T-helper 17 cell (primary cell): ENCODE measurements at regions not wholly inside any gene's neighbourhood (a gene's known extent, or its start where the extent isn't known, plus 50 kb on each side); places are given as distances from the start of the nearest gene placed in this dataset.

ENCODE experiments used
- ATAC-seq: fragments of 150-1000 bp; cut with Tn5 transposase; 2 replicates; pipeline ENCODE4 v1.10.0; 2021; ENCODE audit warnings: mild to moderate bottlenecking, moderate library complexity
- DNase-seq, 3 donors: peaks; one replicate each; pipeline versions ENCODE4 v3.0.0 to v3.0.0-alpha.2; 2020 to 2021
- H3K9me3 ChIP-seq: one replicate; pipeline ENCODE4 v1.7.0; 2013; ENCODE audit warnings: low read length, mild to moderate bottlenecking; ENCODE audit not compliant: control insufficient read depth, poor library complexity, severe bottlenecking
- H3K27ac Mint-ChIP-seq: one replicate; pipeline ENCODE4 v1.8.0; 2022; ENCODE audit warnings: mild to moderate bottlenecking, moderate library complexity, mixed read lengths
- H3K27me3 Mint-ChIP-seq: one replicate; pipeline ENCODE4 v1.8.0; 2022; ENCODE audit warnings: mixed read lengths
- H3K36me3 Mint-ChIP-seq: one replicate; pipeline ENCODE4 v1.8.0; 2022; ENCODE audit warnings: low read depth, mixed read lengths
- H3K4me1 Mint-ChIP-seq: one replicate; pipeline ENCODE4 v1.8.0; 2022; ENCODE audit warnings: mild to moderate bottlenecking, mixed read lengths
- H3K4me3 Mint-ChIP-seq: one replicate; pipeline ENCODE4 v1.8.0; 2022; ENCODE audit warnings: mild to moderate bottlenecking, moderate library complexity, mixed read lengths

DNA sequence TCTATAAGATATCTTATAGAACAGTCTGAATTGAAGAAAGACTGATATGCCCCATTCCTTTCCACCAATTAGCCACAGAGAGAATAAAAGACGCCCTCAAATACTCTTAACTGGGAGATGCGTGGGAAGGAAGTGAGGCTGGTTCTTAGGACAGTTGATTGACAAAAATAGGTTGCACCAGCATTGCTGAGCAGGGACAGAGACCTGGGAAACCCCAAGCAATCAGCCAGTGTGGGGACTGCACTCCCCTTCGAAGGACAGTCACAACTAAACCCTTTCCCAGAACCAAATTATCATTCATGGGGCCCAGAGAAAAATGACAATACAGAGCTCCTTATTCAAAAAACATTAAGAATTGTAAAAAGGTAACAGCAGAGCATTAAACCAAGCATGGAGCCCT lies 196.9 kb upstream of the GHITM start:
- Mint-ChIP-seq H3K27me3 (peaks cover 3% of the 10 kb centered on the region), H3K27ac (no peak overlapping the region), H3K36me3 (no peaks in the 10 kb centered on the region), H3K4me1 (no peaks in the 10 kb centered on the region), H3K4me3 (no peak overlapping the region)
- no peaks in the 10 kb centered on the region for H3K9me3 ChIP-seq
- no peak for DNase-seq
- ATAC-seq: no peak

DNA sequence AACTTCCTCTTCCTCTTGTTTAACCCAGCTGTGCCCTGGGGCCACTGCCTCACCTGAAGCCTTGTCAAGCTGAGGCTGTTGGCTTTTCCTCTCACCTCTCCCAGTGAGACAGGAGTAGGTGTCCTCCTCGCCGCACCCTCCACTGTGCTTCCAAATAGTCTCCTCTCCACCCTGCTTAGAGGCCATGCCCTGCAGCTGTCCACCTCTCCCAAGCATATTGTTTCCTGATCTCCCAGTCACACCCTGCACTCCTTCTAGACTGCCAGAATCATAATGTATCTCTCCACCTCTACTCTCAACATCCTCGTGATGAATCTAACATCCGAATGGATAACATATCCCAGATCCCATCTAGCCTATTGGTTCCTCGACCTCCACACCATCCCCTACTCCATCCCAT lies 196.3 kb upstream of the GHITM start:
- Mint-ChIP-seq H3K27ac (no peak overlapping the region), H3K4me3 (no peak overlapping the region), H3K36me3 (no peaks in the 10 kb centered on the region), H3K4me1 (no peaks in the 10 kb centered on the region), H3K27me3 (peaks cover 9% of the 10 kb centered on the region)
- no peak for ATAC-seq
- no peaks in the 10 kb centered on the region for H3K9me3 ChIP-seq
- DNase-seq: no peak

DNA sequence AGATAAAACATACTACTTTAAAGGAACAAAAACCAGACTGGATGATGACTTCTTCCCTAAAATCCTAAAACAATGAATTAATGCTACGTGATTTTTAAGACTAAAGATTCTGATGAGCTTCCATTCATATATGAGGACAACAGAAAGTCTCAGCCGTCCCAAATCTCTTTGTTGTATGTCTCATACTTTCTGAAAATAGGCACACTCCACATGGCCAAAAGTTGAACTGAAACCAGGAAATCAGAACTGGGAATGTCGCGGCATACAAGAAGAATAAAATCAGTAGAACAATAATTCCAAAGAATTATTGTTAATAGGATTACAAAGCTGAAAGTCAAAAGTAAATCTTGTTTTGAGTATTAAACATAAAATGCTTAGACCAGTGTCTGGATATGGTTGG lies 195.4 kb upstream of the GHITM start:
- Mint-ChIP-seq H3K36me3 (no peaks in the 10 kb centered on the region), H3K27ac (no peak overlapping the region), H3K4me3 (no peak overlapping the region), H3K27me3 (peaks cover 11% of the 10 kb centered on the region), H3K4me1 (no peaks in the 10 kb centered on the region)
- no peaks in the 10 kb centered on the region for H3K9me3 ChIP-seq
- DNase-seq: no peak
- ATAC-seq: no peak

DNA sequence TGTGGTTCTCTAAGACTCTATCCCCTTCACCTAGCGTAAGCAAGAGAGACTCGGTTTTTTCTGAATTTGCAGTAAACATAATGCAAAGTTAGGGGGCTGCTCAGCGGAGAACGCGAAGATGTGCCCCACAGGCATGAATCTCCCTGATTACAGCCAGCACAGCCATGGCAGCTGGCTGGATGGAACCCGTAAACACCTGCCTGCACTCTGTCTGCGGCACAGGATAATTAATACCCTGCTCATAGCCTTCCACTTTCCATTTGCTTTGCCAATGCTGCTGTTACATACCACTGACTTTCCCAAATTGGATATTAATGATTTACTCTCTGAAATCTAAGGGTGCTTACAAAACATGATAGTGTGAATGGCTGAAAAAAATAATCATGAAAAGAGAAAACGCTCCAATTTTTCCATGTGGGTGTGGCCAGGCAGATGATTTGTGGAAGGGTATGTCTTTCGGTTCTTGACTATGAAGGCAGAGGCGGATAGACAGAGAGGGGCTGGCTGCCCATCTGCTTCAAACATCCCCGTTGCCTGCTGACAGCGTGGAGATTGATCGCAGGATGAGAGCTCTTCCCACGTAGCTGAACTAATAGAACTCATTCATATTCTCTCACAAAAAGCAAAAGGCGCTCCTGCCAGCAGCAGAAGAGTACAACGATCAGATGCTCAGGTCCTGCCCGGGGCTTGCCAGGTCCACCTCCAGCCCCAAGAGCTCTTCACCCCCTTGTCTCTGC lies 193.2 kb upstream of the GHITM start:
- ATAC-seq (no peak), DNase-seq (no peak)
- H3K4me1 Mint-ChIP-seq: no peaks in the 10 kb centered on the region
- peaks cover 11% of the 10 kb centered on the region for H3K27me3 Mint-ChIP-seq
- no peak overlapping the region for H3K27ac Mint-ChIP-seq
- H3K36me3 Mint-ChIP-seq: no peaks in the 10 kb centered on the region
- no peak overlapping the region for H3K4me3 Mint-ChIP-seq
- H3K9me3 ChIP-seq: no peaks in the 10 kb centered on the region

DNA sequence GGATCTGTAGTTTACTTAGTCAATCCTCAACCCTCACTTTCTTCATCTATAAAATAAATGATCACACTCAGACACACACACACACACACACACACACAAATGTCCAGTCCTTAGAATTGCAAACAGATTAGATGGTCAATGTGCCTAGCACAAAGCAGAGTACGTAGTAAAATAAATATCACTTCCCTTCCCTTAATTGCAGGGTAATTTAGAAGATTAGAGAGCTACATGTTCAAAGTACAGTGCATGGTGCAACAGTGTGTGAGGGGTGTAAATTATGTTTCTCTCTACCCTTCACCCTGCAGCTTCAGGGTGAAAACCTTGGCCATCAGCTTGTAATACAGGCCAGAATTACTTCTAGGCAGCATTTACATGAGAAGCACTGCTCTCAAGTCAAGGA lies 187.0 kb upstream of the GHITM start:
- Mint-ChIP-seq H3K27ac (no peak overlapping the region), H3K4me1 (no peaks in the 10 kb centered on the region), H3K36me3 (no peaks in the 10 kb centered on the region), H3K4me3 (no peak overlapping the region), H3K27me3 (peaks cover 25% of the 10 kb centered on the region)
- no peak for DNase-seq
- no peaks in the 10 kb centered on the region for H3K9me3 ChIP-seq
- ATAC-seq: no peak

DNA sequence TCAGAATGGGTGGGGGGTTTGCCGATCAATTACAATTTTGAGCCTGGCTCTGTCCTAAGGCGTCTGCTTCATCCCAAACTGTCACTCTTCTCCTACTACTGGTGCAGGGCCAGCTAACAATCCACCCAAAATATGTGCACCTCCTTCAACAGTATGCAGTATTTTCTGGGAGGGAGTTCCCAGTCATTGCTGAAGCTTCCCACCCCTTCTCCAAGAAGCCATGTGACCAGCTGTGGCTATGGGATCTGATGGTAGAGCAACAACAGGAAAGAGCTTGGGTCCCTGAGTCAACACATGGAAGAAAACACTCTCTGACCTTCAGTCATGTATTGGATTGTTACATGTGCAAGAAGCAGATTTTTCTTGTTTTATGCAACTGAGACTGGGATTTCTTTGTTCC lies 185.7 kb upstream of the GHITM start:
- ATAC-seq (no peak), DNase-seq (no peak)
- peaks cover 16% of the 10 kb centered on the region for H3K27me3 Mint-ChIP-seq
- no peaks in the 10 kb centered on the region for H3K9me3 ChIP-seq
- no peak overlapping the region for H3K27ac Mint-ChIP-seq
- H3K4me3 Mint-ChIP-seq: no peak overlapping the region
- H3K4me1 Mint-ChIP-seq: no peaks in the 10 kb centered on the region
- no peaks in the 10 kb centered on the region for H3K36me3 Mint-ChIP-seq

DNA sequence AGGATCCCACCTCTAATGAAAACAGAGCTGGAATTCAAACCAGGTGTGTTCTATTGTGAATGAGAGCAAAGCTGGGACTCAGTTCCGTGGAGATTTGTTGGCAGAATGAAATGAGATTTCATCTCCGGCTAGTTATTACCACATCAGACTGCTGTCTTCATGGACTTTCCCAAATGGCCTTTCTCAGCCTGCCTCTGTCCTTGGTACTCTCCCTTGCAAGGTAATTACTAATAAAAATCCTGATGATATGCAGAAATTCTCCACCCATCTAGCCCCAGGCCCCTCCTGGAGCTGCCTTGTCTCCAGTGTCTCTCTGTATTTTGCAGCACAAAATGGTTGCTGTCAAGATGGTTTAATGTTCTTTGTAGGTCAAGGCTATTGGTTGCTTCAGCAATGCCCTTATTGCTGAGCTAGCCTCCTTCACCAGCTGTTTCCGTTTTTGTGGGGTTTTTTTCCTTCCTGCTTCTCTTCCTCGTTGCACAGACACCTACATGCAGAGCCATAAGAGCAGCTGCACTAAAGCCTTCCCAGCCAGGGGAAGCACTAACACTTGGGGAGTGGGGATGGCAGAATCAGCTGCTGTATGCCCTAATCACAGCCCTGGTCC lies 185.0 kb upstream of the GHITM start:
- no peaks in the 10 kb centered on the region for H3K9me3 ChIP-seq
- Mint-ChIP-seq H3K4me3 (no peak overlapping the region), H3K27me3 (peaks cover 16% of the 10 kb centered on the region), H3K27ac (no peak overlapping the region), H3K4me1 (no peaks in the 10 kb centered on the region), H3K36me3 (no peaks in the 10 kb centered on the region)
- ATAC-seq (no peak), DNase-seq (no peak)

DNA sequence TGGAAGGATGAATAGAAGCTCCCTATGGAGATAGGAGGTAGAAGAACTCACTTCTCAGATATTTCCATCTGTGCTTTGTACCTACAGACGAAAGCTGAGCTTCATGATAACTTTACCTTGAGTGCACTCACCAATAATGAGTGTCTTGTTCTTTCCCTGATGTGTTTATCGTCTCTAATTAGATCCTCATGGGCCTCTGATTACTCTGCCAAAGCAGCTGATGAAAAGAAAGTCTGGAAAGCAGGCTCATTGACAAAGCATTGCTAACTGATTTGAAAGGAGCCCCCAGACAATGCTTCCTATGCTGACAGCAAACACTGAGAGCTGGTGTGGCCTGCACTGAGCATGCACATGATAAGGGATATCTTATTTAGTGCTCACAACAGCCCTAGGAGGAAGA lies 183.9 kb upstream of the GHITM start:
- DNase-seq: no peak
- H3K9me3 ChIP-seq: no peaks in the 10 kb centered on the region
- Mint-ChIP-seq H3K27ac (no peak overlapping the region), H3K27me3 (peaks cover 16% of the 10 kb centered on the region), H3K36me3 (no peaks in the 10 kb centered on the region), H3K4me1 (no peaks in the 10 kb centered on the region), H3K4me3 (no peak overlapping the region)
- ATAC-seq: no peak

DNA sequence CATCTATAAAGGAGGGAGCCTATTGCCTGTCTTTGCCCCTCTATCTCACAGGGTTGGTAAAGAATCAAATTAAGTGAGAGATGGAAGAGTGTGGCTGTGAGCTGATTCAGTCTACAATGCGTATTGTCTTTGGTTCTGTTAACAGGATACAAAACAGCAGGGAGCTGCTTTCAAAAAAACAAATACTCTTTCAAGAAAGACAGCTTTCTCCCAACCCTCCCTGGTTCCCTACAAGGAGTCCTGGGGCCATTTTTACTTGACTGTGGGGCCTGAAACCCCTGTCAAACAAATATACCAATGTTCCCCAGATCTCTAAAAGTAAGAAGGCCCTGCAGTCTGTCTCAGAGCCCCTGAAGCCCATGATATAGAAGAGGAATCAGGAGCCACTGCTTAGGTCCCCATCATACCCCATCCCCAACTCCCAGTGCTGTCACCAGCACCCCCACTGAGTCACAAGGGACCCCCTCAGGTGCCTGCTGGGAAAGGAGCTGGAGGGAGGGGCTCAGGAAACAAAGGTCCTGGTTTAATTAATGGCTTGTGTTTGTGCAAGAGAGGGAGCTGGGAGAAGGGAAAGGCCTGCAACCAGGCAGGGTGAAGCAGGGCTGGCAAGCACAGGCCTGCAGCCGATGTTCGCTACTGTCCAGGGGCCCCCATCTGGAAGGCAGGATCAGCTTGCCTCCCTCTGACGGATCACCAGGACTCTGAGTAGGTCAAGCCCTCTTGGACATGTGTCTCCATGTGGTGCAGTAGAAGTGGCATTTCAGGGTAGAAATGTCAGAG lies 182.0 kb upstream of the GHITM start:
- Mint-ChIP-seq H3K36me3 (no peaks in the 10 kb centered on the region), H3K27me3 (peaks cover 13% of the 10 kb centered on the region), H3K4me1 (no peaks in the 10 kb centered on the region), H3K4me3 (no peak overlapping the region), H3K27ac (no peak overlapping the region)
- ATAC-seq (no peak), DNase-seq (no peak)
- no peaks in the 10 kb centered on the region for H3K9me3 ChIP-seq

DNA sequence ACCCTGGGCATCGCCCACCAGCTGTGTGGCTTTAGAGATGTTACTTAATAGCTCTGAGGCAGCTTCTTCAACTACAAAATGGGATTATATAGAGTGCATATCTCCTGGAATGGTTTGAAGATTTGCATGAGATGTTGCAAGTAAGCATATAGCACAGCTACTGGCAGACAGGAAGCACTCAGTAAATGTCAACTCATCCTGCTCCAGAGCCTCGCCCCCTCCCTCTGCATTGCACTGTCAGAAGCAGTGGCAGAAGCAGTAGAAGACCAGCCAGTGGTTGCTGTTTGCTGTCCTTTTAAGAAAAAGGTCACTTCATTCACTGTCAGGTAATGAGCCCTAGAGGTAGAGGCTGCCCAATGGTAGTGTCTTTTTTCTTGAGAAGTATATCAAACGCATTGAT lies 180.0 kb upstream of the GHITM start:
- H3K4me1 Mint-ChIP-seq: no peaks in the 10 kb centered on the region
- no peak overlapping the region for H3K4me3 Mint-ChIP-seq

DNA sequence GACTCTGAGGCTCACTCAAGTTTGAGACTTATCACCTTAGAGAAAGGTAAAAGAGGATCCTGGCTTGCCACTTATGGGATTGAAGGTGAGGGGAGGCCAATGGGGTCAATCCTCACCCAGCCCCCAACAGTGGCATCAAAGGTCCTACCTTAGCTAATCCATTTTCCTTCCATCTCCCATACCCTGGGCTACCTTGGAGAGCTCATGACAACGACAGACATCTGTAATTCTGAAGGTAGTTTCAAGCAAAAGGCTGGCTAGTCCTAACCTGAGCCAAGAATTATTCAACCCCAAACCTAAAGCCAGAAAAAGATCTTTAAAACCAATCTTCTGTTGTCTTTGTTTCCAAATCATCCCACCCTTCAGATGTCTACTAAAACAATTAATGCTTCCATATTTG lies 179.2 kb upstream of the GHITM start:
- Mint-ChIP-seq H3K27ac (no peak overlapping the region), H3K4me3 (no peak overlapping the region), H3K27me3 (no peaks in the 10 kb centered on the region), H3K36me3 (no peaks in the 10 kb centered on the region), H3K4me1 (no peaks in the 10 kb centered on the region)
- H3K9me3 ChIP-seq: no peaks in the 10 kb centered on the region
- no peak for ATAC-seq
- no peak for DNase-seq

More for the DNA sequence above, 180.0 kb upstream of the GHITM start:
- no peaks in the 10 kb centered on the region for H3K36me3 Mint-ChIP-seq
- no peaks in the 10 kb centered on the region for H3K9me3 ChIP-seq
- no peak overlapping the region for H3K27ac Mint-ChIP-seq
- DNase-seq: no peak
- peaks cover 5% of the 10 kb centered on the region for H3K27me3 Mint-ChIP-seq
- no peak for ATAC-seq

DNA sequence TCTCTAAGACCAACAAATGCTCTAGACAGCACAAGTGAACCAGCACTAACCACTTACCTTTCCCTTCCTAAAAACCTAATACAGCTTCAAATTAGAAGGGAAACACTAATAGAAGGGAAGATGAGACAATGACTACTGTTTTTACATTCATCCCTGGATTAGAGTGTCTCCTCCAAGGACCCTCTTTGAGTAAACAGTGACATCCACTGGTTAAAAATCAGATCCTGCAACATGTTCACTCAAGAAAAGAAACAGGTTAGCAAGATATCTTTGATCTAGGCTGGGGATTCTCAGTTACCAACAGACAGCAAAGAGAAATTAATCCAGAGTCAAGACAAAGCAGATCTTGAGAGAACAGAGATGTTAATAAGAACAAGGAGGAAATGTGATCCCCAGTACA lies 177.7 kb upstream of the GHITM start:
- Mint-ChIP-seq H3K4me1 (no peaks in the 10 kb centered on the region), H3K4me3 (no peak overlapping the region), H3K27ac (no peak overlapping the region), H3K36me3 (no peaks in the 10 kb centered on the region), H3K27me3 (no peaks in the 10 kb centered on the region)
- no peak for ATAC-seq
- H3K9me3 ChIP-seq: no peaks in the 10 kb centered on the region
- DNase-seq: no peak

DNA sequence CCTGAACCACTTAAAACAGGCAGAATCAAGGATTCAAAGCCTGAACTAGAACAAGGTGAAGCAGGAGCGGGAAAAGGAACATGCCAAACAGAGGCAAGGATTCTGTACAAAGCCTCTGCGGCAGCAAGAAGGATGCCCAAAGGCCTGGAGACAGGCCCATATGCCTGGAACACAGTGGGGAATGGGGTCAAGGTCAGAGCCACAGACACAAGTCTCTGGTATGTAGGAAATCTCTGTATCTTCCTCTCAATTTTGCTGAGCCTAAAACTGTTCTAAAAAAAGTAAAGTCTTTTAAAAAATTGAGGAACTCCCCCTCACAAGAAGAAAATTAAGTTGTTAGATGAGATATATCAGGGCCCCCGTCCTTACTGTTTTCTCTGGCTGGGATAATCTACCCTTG lies 175.9 kb upstream of the GHITM start:
- no peak for ATAC-seq
- no peaks in the 10 kb centered on the region for H3K9me3 ChIP-seq
- H3K4me3 Mint-ChIP-seq: no peak overlapping the region

More for the DNA sequence above, 175.9 kb upstream of the GHITM start:
- Mint-ChIP-seq H3K27me3 (no peaks in the 10 kb centered on the region), H3K4me1 (no peaks in the 10 kb centered on the region), H3K27ac (no peak overlapping the region), H3K36me3 (no peaks in the 10 kb centered on the region)
- no peak for DNase-seq
